ENCODE measurements at regions not wholly inside any gene's neighbourhood (a gene's known extent, or its start where the extent isn't known, plus 50 kb on each side); places are given as distances from the start of the nearest gene placed in this dataset.
"Not testable (repeated sequence)": the region's sequence is repeated elsewhere in the genome, so short reads cannot be mapped to it uniquely, and the experiment has no call there.

DNA sequence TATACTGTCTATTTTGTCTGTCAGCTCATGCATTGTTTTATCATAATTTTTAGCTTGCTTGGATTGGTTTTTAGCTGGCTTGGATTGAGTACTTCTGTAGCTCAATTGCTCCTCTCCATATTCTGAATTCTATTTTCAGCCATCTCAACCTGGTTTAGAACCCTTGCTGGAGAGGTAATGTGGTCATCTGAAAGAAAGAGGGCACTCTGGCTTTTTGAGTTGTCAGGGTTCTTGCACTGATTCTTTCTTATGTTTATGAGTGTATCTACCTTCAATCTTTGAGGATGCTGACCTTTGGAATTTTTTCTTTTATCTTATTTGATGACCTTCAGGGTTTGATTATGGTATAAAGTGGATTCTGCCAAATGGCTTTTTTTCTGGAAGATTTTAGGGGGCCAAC, 632.7 kb upstream of the ID4 start:
- no peaks in the 10 kb centered on the region for H3K27me3 Mint-ChIP-seq (ENCODE audit: low read depth)
- no peaks in the 10 kb centered on the region for H3K4me1 Mint-ChIP-seq (ENCODE audit: low read depth)
- H3K4me3 Mint-ChIP-seq = no peak overlapping the region
- H3K9me3 Mint-ChIP-seq = peaks cover 36% of the 10 kb centered on the region
- H3K36me3 Mint-ChIP-seq (ENCODE audit: insufficient read depth) = no peaks in the 10 kb centered on the region
- ATAC-seq = no peak
- no peak for DNase-seq

DNA sequence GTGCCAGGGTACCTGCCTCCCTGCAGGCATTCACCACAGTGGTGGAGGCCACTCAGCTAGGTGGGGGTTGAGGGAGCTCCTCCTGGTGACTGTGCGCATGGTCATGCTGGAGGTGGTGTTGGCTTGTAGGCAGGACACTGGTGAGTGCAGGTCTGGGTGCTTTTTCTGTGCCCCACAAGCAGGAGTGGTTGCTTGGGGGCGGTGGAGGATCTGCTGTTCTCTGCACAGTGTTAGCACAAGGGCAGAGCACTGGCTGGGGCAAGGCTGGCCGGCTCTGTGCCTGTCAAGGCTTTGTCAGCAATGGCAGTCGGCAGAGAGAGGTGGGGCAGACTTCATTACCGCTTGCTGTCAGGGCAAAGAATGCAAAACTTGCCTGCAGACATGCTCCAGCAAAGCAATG, 632.1 kb upstream of the ID4 start:
- H3K36me3 Mint-ChIP-seq (ENCODE audit: insufficient read depth) = no peaks in the 10 kb centered on the region
- ATAC-seq (no peak), DNase-seq (no peak)
- no peaks in the 10 kb centered on the region for H3K27me3 Mint-ChIP-seq (ENCODE audit: low read depth)
- H3K4me3 Mint-ChIP-seq = no peak overlapping the region
- peaks cover 30% of the 10 kb centered on the region for H3K9me3 Mint-ChIP-seq
- no peaks in the 10 kb centered on the region for H3K4me1 Mint-ChIP-seq (ENCODE audit: low read depth)

DNA sequence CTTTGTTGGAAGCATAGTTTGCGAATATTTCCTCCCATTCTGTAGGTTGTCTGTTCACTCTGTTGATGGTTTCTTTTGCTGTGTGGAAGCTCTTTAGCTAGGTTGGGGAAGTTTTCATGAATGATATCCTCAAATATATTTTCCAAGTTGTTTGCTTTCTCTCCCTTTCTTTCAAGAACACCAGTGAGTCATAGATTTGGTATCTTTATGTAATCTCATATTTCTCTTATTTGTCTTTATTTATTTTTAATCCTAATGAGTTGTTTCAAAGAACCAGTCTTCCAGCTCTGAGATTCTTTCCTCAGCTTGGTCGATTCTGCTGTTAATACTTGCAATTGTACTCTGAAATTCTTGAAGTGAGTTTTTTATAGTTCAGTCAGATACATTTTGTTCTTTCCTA, 628.0 kb upstream of the ID4 start:
- Mint-ChIP-seq H3K4me3 (no peak overlapping the region), H3K36me3 (ENCODE audit: insufficient read depth) (no peaks in the 10 kb centered on the region), H3K27me3 (ENCODE audit: low read depth) (no peaks in the 10 kb centered on the region), H3K9me3 (peaks cover 6% of the 10 kb centered on the region), H3K4me1 (ENCODE audit: low read depth) (no peaks in the 10 kb centered on the region)
- no peak for DNase-seq
- ATAC-seq = no peak

DNA sequence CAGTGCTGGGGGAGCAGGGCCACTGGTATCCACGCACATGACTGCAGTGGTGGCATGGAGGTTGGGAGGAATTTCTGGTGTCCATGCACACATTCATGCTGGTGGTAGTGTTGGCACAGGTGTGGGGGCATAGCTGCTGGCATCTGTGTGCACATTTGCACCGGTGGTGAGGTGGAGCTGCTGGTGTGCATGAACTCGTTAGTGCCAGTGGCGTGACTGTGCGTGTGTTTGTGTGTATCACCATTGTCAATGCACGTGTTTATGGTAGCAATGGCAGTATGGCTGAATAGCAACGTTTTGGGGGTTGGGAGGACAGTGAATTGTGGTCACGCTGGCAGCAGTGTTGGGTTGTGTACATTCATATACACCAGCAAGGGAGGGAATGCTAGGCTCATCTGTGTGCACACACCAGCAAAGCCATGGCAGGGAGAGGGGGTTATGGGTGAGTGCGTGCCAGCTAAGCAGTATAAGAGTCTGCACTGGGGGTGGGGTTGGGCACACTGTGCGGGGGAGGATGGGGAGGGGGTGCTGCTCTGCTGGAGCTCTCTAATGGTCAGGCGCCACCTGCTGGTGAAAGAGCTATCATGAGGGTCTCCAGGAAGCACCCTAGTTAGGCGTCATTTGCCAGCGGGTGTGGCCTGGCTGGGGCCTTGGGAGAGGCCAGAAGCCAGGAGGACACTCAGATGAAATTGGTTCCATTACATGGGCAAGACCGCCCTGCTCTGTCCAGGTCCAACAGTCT, 626.1 kb upstream of the ID4 start:
- DNase-seq (no peak), ATAC-seq (peak in 1 of 2 donors; percentile 30)
- H3K36me3 Mint-ChIP-seq (ENCODE audit: insufficient read depth) = no peaks in the 10 kb centered on the region
- H3K4me1 Mint-ChIP-seq (ENCODE audit: low read depth) = no peaks in the 10 kb centered on the region
- H3K9me3 Mint-ChIP-seq = peaks cover 4% of the 10 kb centered on the region
- no peaks in the 10 kb centered on the region for H3K27me3 Mint-ChIP-seq (ENCODE audit: low read depth)
- H3K4me3 Mint-ChIP-seq = no peak overlapping the region

DNA sequence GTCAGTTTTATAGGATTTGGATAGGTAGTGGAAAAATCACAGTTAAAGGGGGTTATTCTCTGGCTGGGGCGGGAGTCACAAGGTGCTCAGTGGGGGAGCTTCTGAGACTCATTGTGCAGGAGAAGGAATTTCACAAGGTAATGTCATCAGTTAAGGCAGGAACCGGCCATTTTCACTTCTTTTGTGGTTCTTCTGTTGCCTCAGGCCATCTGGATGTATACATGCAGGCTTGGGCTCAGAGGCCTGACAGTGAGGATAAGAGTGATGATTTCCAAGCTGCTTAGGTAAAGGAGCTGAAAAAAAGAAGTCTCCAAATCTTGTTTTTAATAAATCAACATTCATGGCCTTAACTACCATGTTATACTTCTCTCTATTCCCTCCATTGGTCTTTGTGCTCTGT, 622.9 kb upstream of the ID4 start:
- DNase-seq = no peak
- Mint-ChIP-seq H3K4me3 (no peak overlapping the region), H3K4me1 (ENCODE audit: low read depth) (no peaks in the 10 kb centered on the region), H3K27me3 (ENCODE audit: low read depth) (no peaks in the 10 kb centered on the region), H3K9me3 (peaks cover 4% of the 10 kb centered on the region), H3K36me3 (ENCODE audit: insufficient read depth) (no peaks in the 10 kb centered on the region)
- no peak for ATAC-seq

DNA sequence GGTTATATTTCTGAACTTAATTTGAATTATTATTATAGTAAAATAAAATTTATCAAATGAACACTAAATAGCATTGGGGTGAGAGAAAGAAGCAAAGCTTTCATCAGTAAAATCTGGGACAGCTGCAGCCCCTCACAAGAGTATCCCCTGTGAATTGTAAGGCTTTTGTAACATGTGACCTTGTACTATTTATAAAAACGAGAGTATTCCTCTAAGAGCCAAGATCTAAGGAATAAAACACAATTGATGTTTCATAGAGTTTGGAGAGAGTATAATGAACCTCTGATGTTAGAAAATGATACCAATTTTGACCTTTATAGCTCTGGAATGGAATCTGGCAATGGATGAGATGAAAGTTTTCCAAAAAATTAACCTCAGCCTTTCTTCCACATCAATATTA, 617.2 kb upstream of the ID4 start:
- Mint-ChIP-seq H3K4me1 (ENCODE audit: low read depth) (no peaks in the 10 kb centered on the region), H3K4me3 (no peak overlapping the region), H3K27me3 (ENCODE audit: low read depth) (no peaks in the 10 kb centered on the region), H3K9me3 (peaks cover 9% of the 10 kb centered on the region), H3K36me3 (ENCODE audit: insufficient read depth) (no peaks in the 10 kb centered on the region)
- ATAC-seq (no peak), DNase-seq (no peak)

DNA sequence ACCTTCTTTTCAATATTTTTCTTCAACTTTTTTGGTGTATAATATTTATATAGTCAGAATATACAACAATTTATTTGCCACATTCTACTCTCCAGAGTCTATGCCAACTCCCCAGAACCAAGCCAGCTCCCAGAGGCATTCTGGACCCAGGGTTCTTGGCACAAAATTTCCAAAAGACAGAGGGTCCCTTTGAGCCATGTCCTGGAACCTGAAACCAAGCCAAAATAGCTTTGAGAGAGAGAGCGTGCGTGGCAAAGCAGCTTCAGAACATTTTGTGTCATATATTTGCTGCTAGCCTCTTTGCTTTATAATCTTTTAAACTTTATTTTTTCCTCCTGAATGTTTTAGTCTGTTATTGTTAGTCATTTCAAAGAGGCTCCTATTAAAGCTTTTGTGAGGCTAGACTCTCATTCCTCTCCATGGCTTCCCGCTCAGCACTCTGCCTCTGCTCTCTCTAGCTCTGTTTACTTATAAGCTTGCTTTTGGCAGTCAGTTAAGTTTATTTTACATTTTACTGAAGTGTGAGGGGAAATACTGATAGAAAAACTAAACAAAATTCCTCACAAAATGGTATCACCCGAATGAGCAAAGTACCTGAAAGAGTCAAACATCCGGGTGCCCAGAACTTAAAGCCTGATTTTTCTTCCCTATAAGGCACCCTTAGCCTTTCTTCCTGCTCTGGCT, 605.1 kb upstream of the ID4 start:
- no peak for ATAC-seq
- H3K4me3 Mint-ChIP-seq = no peak overlapping the region
- no peaks in the 10 kb centered on the region for H3K36me3 Mint-ChIP-seq (ENCODE audit: insufficient read depth)
- H3K27me3 Mint-ChIP-seq (ENCODE audit: low read depth) = no peaks in the 10 kb centered on the region
- no peak for DNase-seq
- peaks cover 4% of the 10 kb centered on the region for H3K9me3 Mint-ChIP-seq
- no peaks in the 10 kb centered on the region for H3K4me1 Mint-ChIP-seq (ENCODE audit: low read depth)

DNA sequence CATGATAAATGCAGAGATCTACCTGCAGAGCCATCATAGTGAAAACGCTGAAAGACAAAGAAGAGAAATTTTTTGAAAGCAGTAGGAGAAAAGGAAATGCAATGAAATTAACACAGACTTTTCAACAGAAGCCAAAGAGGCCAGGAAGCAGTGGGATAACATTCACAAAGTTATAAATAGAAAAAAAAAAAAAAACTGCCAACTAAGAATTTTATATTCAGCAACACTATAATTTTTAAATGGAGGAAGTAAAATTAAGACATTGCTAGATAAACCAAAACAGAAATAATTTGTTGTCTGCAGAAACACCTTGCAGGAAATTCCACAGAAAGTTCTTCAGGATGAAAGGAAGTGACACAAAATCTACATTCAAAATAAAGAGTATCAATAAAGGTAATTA, 591.5 kb upstream of the ID4 start:
- no peaks in the 10 kb centered on the region for H3K4me1 Mint-ChIP-seq (ENCODE audit: low read depth)
- ATAC-seq = no peak
- DNase-seq = no peak
- peaks cover 39% of the 10 kb centered on the region for H3K9me3 Mint-ChIP-seq
- no peak overlapping the region for H3K4me3 Mint-ChIP-seq
- no peaks in the 10 kb centered on the region for H3K27me3 Mint-ChIP-seq (ENCODE audit: low read depth)
- no peaks in the 10 kb centered on the region for H3K36me3 Mint-ChIP-seq (ENCODE audit: insufficient read depth)

DNA sequence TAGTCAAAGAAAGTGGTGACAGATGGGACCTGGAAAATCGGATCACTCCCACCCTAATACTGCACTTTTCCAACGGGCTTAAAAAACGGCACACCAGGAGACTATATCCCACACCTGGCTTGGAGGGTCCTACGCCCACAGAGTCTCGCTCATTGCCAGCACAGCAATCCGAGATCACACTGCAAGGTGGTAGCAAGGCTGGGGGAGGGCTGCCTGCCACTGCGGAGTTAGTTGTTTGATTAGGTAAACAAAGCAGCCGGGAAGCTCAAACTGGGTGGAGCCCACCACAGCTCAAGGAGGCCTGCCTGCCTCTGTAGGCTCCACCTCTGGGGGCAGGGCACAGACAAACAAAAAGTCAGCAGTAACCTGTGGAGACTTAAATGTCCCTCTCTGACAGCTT, 590.0 kb upstream of the ID4 start:
- not testable (repeated sequence) for ATAC-seq; H3K4me1 Mint-ChIP-seq (ENCODE audit: low read depth); H3K36me3 Mint-ChIP-seq (ENCODE audit: insufficient read depth); DNase-seq; H3K4me3 Mint-ChIP-seq; H3K27me3 Mint-ChIP-seq (ENCODE audit: low read depth)
- peaks cover 36% of the 10 kb centered on the region for H3K9me3 Mint-ChIP-seq

DNA sequence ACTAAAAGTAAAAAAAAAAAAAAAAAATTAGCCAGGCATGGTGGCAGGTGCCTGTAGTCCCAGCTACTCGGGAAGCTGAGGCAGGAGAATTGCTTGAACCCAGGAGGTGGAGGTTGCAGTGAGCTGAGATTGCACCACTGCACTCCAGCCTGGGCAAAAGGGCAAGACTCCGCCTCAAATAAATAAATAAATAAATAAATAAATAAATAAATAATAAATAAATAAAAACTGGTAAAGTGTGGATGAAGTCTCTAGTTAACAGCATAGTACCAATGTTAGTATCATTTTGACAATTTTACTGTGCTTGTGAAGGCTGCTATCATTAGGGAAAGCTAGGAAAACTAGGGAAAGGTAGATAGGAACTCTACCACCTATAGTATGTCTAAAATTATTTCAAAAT, 581.0 kb upstream of the ID4 start:
- H3K9me3 Mint-ChIP-seq = peaks cover 19% of the 10 kb centered on the region
- not testable (repeated sequence) for DNase-seq; H3K27me3 Mint-ChIP-seq (ENCODE audit: low read depth); ATAC-seq; H3K4me1 Mint-ChIP-seq (ENCODE audit: low read depth); H3K4me3 Mint-ChIP-seq; H3K36me3 Mint-ChIP-seq (ENCODE audit: insufficient read depth)

DNA sequence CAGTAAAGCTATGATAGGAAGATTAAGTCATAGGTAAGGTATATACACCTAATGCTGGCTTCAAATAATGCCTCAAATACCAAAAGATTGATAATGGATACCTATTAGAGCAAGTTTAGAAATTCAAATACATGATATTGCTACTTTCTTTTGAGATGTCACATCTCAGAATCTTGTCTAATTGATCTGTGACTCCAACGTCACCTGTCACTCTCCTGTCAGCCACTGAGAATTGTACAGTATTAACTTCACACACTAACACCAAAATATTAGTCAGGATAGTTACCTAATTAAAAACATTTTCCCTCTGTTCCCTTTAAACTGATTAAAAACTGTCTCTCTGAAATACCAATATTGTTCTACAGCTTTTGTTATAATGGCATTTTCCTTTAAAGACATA, 575.5 kb upstream of the ID4 start:
- no peaks in the 10 kb centered on the region for H3K36me3 Mint-ChIP-seq (ENCODE audit: insufficient read depth)
- H3K4me1 Mint-ChIP-seq (ENCODE audit: low read depth) = no peaks in the 10 kb centered on the region
- DNase-seq (no peak), ATAC-seq (no peak)
- H3K9me3 Mint-ChIP-seq = peaks cover 12% of the 10 kb centered on the region
- no peak overlapping the region for H3K4me3 Mint-ChIP-seq
- no peaks in the 10 kb centered on the region for H3K27me3 Mint-ChIP-seq (ENCODE audit: low read depth)

DNA sequence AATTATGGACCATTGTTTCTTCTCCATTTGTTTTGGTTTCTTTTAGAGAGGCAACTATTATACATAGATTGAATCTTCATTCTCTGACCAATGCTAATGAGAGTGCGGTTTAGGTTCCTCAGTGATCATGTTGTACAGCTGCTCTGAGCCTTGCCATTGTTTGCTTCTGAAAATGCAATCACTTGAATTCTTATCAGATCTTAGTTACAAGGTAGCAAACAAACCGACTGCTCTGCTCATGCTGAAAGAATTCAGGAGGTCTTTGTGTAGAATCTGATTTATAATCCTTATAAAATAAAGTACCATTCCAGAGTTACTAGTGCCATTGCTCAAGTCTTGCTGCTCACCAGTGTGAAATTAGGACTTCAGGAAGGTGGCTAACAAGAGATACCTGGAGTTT, 569.1 kb upstream of the ID4 start:
- no peaks in the 10 kb centered on the region for H3K4me1 Mint-ChIP-seq (ENCODE audit: low read depth)
- H3K36me3 Mint-ChIP-seq (ENCODE audit: insufficient read depth) = no peaks in the 10 kb centered on the region
- no peak for ATAC-seq
- H3K9me3 Mint-ChIP-seq = peaks cover 13% of the 10 kb centered on the region
- no peaks in the 10 kb centered on the region for H3K27me3 Mint-ChIP-seq (ENCODE audit: low read depth)
- no peak for DNase-seq
- H3K4me3 Mint-ChIP-seq = no peak overlapping the region

DNA sequence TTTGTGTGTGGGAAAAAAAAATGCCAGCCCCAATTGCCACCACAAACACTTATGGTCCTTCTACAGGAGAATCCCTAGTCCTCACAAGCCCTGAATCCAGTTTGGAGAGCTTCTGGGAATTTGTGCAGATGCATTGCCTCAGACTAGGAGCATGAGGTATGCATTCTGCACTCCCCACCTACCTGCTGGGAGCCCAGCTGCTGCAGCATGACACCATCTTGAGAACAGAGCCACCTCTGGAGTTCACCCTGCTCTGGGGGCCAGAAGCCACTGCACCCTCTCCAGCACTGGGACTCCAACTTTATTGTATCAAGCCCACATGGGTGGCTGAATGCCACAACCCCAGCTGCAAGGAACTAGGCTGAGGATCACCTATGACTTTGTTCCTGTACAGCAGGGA, 568.5 kb upstream of the ID4 start:
- Mint-ChIP-seq H3K27me3 (ENCODE audit: low read depth) (no peaks in the 10 kb centered on the region), H3K4me3 (no peak overlapping the region), H3K36me3 (ENCODE audit: insufficient read depth) (no peaks in the 10 kb centered on the region), H3K9me3 (peaks cover 13% of the 10 kb centered on the region), H3K4me1 (ENCODE audit: low read depth) (no peaks in the 10 kb centered on the region)
- ATAC-seq = no peak
- no peak for DNase-seq

DNA sequence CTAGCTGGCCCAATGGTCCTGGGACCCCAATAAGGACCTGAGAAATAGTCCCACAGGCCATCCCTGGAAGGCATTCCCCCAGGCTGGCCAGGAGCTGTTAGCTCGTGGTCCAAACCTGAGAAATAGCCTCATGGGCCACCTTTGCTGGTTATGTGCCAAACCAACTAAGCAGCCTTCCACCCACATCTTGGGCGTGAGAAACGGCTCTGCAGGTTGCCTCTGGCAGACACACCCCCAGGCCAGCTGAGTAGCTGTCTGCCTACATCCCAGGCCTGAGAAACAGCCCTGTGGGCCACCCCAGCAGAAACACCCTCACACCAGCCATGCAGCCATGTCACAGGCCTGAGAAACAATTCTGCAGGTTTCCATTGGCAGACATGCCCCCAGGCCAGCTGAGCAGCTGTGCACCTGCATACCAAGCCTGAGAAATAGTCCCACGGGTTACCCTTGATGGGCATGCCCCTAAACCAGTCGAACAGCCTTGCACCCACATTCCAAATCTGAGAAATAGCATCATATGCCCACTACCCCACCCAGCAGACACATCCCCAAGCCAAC, 567.8 kb upstream of the ID4 start:
- no peaks in the 10 kb centered on the region for H3K36me3 Mint-ChIP-seq (ENCODE audit: insufficient read depth)
- no peak for DNase-seq
- ATAC-seq = no peak
- no peaks in the 10 kb centered on the region for H3K4me1 Mint-ChIP-seq (ENCODE audit: low read depth)
- H3K4me3 Mint-ChIP-seq = no peak overlapping the region
- H3K9me3 Mint-ChIP-seq = peaks cover 13% of the 10 kb centered on the region
- no peaks in the 10 kb centered on the region for H3K27me3 Mint-ChIP-seq (ENCODE audit: low read depth)

DNA sequence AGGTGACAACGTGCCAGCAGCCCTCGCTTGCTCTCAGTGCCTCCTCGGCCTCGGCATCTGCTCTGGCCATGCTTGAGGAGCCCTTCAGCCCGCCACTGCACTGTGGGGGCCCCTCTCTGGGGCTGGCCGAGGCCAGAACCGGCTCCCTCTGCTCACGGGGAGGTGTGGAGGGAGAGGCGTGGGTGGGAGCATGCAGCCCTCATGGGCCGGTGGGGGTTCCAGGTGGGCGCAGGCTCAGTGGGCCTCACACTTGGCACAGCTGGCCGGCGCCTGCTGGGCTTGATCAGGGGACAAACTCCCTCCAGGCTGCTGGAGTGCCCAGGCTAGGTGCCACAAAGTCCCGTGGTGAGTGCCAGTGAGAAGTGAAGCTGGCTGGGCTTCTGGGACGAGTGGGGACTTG, 566.6 kb upstream of the ID4 start:
- no peak for ATAC-seq
- Mint-ChIP-seq H3K4me1 (ENCODE audit: low read depth) (no peaks in the 10 kb centered on the region), H3K27me3 (ENCODE audit: low read depth) (no peaks in the 10 kb centered on the region)

More for the DNA sequence above, 566.6 kb upstream of the ID4 start:
- no peak for DNase-seq
- H3K36me3 Mint-ChIP-seq (ENCODE audit: insufficient read depth) = no peaks in the 10 kb centered on the region
- peaks cover 13% of the 10 kb centered on the region for H3K9me3 Mint-ChIP-seq
- no peak overlapping the region for H3K4me3 Mint-ChIP-seq
